Astrocyte (in vitro differentiated cells and primary cell): ENCODE measurements at regions not wholly inside any gene's neighbourhood (a gene's known extent, or its start where the extent isn't known, plus 50 kb on each side); places are given as distances from the start of the nearest gene placed in this dataset.

ENCODE experiments used
- EZH2 ChIP-seq: IDR thresholded peaks from 2 replicates; pipeline ENCODE4 v1.6.1; 2012; ENCODE audit warnings: mild to moderate bottlenecking, low read length, inconsistent platforms; ENCODE audit not compliant: insufficient read depth
- TF ChIP-seq, protein P1 (sequence below): IDR thresholded peaks from 2 replicates; pipeline ENCODE4 v1.5.1; 2011; ENCODE audit warnings: low read depth, mild to moderate bottlenecking, inconsistent platforms, low read length, moderate library complexity; ENCODE audit not compliant: insufficient read depth

DNA sequence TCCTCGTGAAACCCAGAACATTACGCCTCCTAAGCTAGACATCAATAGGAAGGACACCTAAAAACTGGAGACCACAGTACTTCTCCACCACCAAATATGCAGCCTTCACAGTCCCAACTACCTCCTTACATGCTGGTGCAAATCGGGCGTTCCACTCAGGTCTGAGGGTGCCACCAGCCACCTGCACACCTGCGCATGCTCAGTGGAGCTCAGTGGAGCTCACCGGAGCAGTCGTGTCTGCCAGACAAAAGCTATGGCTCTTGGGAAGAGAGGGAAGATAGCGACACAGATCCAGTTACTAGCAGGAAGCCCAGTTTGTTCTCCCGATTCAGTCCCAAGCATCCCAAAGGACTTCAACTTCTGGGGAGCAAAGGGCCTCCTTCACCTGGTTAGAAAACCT, 237.1 kb downstream of the TSHZ3 start:
- TF ChIP-seq, protein P1, sequence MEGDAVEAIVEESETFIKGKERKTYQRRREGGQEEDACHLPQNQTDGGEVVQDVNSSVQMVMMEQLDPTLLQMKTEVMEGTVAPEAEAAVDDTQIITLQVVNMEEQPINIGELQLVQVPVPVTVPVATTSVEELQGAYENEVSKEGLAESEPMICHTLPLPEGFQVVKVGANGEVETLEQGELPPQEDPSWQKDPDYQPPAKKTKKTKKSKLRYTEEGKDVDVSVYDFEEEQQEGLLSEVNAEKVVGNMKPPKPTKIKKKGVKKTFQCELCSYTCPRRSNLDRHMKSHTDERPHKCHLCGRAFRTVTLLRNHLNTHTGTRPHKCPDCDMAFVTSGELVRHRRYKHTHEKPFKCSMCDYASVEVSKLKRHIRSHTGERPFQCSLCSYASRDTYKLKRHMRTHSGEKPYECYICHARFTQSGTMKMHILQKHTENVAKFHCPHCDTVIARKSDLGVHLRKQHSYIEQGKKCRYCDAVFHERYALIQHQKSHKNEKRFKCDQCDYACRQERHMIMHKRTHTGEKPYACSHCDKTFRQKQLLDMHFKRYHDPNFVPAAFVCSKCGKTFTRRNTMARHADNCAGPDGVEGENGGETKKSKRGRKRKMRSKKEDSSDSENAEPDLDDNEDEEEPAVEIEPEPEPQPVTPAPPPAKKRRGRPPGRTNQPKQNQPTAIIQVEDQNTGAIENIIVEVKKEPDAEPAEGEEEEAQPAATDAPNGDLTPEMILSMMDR, result no peak
- TF ChIP-seq EZH2, result no peak
